ENCODE measurements at regions not wholly inside any gene's neighbourhood (a gene's known extent, or its start where the extent isn't known, plus 50 kb on each side); places are given as distances from the start of the nearest gene placed in this dataset.

GRCh38 chr14:22408547-22408946 lies 180.5 kb downstream of the DAD1 start:
- no peaks in the 10 kb centered on the region for H3K9me3 ChIP-seq (ENCODE audit: control insufficient read depth, insufficient read depth, low read depth, low read length)
- in situ Hi-C loops (cut with HindIII; ENCODE audit: low pct_unique_long_range_greater_than_20kb, low sequenced_read_pairs) (no loop called here), intact Hi-C loops (cut with micrococcal nuclease; ENCODE audit: unreplicated experiment) (no loop called here)
- DNase-seq (ENCODE audit: low read depth, low spot score) (no peak), ATAC-seq (no peak)
- ChIA-PET CTCF (interaction anchor here (0.6 kb wide), 1 partner anchor 343 kb away, joined by 7 read pairs; no protein-coding TSS in a partner anchor), POLR2A (no interaction called here)
- no TSS peak for BruUV-seq (replicated peaks)
- H3K27ac ChIP-seq (ENCODE audit: low read length) = no peak overlapping the region
- TF ChIP-seq REST (IDR thresholded peaks at IDR 0.05; ENCODE audit: insufficient read depth in 1 of 2, low read depth in 2 of 2, low read length in 1 of 2) = no peak
- TF ChIP-seq, protein P1, sequence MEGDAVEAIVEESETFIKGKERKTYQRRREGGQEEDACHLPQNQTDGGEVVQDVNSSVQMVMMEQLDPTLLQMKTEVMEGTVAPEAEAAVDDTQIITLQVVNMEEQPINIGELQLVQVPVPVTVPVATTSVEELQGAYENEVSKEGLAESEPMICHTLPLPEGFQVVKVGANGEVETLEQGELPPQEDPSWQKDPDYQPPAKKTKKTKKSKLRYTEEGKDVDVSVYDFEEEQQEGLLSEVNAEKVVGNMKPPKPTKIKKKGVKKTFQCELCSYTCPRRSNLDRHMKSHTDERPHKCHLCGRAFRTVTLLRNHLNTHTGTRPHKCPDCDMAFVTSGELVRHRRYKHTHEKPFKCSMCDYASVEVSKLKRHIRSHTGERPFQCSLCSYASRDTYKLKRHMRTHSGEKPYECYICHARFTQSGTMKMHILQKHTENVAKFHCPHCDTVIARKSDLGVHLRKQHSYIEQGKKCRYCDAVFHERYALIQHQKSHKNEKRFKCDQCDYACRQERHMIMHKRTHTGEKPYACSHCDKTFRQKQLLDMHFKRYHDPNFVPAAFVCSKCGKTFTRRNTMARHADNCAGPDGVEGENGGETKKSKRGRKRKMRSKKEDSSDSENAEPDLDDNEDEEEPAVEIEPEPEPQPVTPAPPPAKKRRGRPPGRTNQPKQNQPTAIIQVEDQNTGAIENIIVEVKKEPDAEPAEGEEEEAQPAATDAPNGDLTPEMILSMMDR (IDR thresholded peaks at IDR 0.05) = no peak
- TF ChIP-seq POLR2AphosphoS5 (IDR thresholded peaks at IDR 0.05; ENCODE audit: low read depth, low read length) = no peak
- no peak for TF ChIP-seq SIN3A (IDR thresholded peaks at IDR 0.05; ENCODE audit: borderline replicate concordance, insufficient read depth, low read depth, low read length)
- TF ChIP-seq TCF7L2 (IDR thresholded peaks at IDR 0.05; ENCODE audit: low read depth, low read length) = no peak
- no peak overlapping the region for H3K4me3 ChIP-seq (ENCODE audit: low read depth in 2 of 2, low read length in 2 of 2)
- no peaks in the 10 kb centered on the region for H3K4me1 ChIP-seq (ENCODE audit: control insufficient read depth, insufficient read depth, low read length)
- H3K27me3 ChIP-seq (ENCODE audit: control insufficient read depth, insufficient read depth, low read length) = no peaks in the 10 kb centered on the region; the same call in 1 of the 2 replicates
- H3K36me3 ChIP-seq (ENCODE audit: control insufficient read depth, insufficient read depth, low read length) = no peaks in the 10 kb centered on the region

- no peak overlapping the region for H3K4me3 ChIP-seq (ENCODE audit: low read depth in 2 of 2, low read length in 2 of 2)
- H3K27ac ChIP-seq (ENCODE audit: low read length) = no peak overlapping the region
- in situ Hi-C loops (cut with HindIII; ENCODE audit: low pct_unique_long_range_greater_than_20kb, low sequenced_read_pairs) = no loop called here
- no peak for DNase-seq (ENCODE audit: low read depth, low spot score)
- H3K27me3 ChIP-seq (ENCODE audit: control insufficient read depth, insufficient read depth, low read length) = no peaks in the 10 kb centered on the region; the same call in 1 of the 2 replicates
- no peak for TF ChIP-seq SIN3A (IDR thresholded peaks at IDR 0.05; ENCODE audit: borderline replicate concordance, insufficient read depth, low read depth, low read length)
- TF ChIP-seq, protein P1 (IDR thresholded peaks at IDR 0.05) = no peak
- TF ChIP-seq REST (IDR thresholded peaks at IDR 0.05; ENCODE audit: insufficient read depth in 1 of 2, low read depth in 2 of 2, low read length in 1 of 2) = no peak
- no peak for TF ChIP-seq POLR2AphosphoS5 (IDR thresholded peaks at IDR 0.05; ENCODE audit: low read depth, low read length)
- no peak for TF ChIP-seq TCF7L2 (IDR thresholded peaks at IDR 0.05; ENCODE audit: low read depth, low read length)
- BruUV-seq (replicated peaks) = no TSS peak
- ChIA-PET POLR2A (no interaction called here), CTCF (no interaction called here)
- H3K36me3 ChIP-seq (ENCODE audit: control insufficient read depth, insufficient read depth, low read length) = no peaks in the 10 kb centered on the region
- intact Hi-C loops (cut with micrococcal nuclease; ENCODE audit: unreplicated experiment) = no loop called here
- no peak for ATAC-seq
- no peaks in the 10 kb centered on the region for H3K9me3 ChIP-seq (ENCODE audit: control insufficient read depth, insufficient read depth, low read depth, low read length)
- H3K4me1 ChIP-seq (ENCODE audit: control insufficient read depth, insufficient read depth, low read length) = no peaks in the 10 kb centered on the region
These were observed 182.0 kb downstream of the DAD1 start for GRCh38 chr14:22407033-22407432.
